H1 (cell line): ENCODE measurements at regions not wholly inside any gene's neighbourhood (a gene's known extent, or its start where the extent isn't known, plus 50 kb on each side); places are given as distances from the start of the nearest gene placed in this dataset.

Experiments used
- ATF3 ChIP-seq: IDR thresholded peaks from 2 replicates; pipeline ENCODE4 v1.6.1; 2011; ENCODE audit warnings: low read depth, mild to moderate bottlenecking, low read length; ENCODE audit not compliant: insufficient read depth
- CEBPB ChIP-seq: IDR thresholded peaks from 2 replicates; pipeline ENCODE4 v1.6.1; 2012; ENCODE audit warnings: low read depth, low read length
- CTCF ChIP-seq, 3 experiments: IDR thresholded peaks; 1 replicate in 2 of 3; 2 replicates in 1 of 3; pipeline versions ENCODE4 v1.5.1 to v1.6.1; 2011; ENCODE audit warnings: low read length in 3 of 3, mild to moderate bottlenecking in 3 of 3, inconsistent platforms in 2 of 3, low read depth in 1 of 3, moderate library complexity in 1 of 3; ENCODE audit not compliant: insufficient read depth in 1 of 3; ENCODE audit errors: control extremely low read depth in 1 of 3
- JUN ChIP-seq: IDR thresholded peaks from 2 replicates; pipeline ENCODE4 v1.6.1; 2011; ENCODE audit warnings: low read depth, mild to moderate bottlenecking, improper control_type of control experiment, low read length
- POLR2A ChIP-seq, 2 experiments: IDR thresholded peaks; 1 replicate in 1 of 2; 2 replicates in 1 of 2; pipeline ENCODE4 v1.6.1; 2011; ENCODE audit warnings: low read depth in 2 of 2, low read length in 2 of 2, mild to moderate bottlenecking in 2 of 2; ENCODE audit errors: control extremely low read depth in 1 of 2
- POU5F1 ChIP-seq: IDR thresholded peaks from 2 replicates; pipeline ENCODE4 v1.6.1; 2011; ENCODE audit warnings: low read depth, mild to moderate bottlenecking, low read length, moderate library complexity
- TBP ChIP-seq: IDR thresholded peaks from 2 replicates; pipeline ENCODE4 v1.6.1; 2011; ENCODE audit warnings: low read depth, low read length, improper control_type of control experiment

GRCh38 chr3:127471142-127471541 is 119.4 kb downstream of the TPRA1 start (continued):
- TF ChIP-seq CTCF (IDR thresholded peaks at IDR 0.05; ENCODE audit: control extremely low read depth in 1 of 3, insufficient read depth in 1 of 3, low read depth in 1 of 3, low read length in 3 of 3) (no peak), POLR2A (IDR thresholded peaks at IDR 0.05; ENCODE audit: control extremely low read depth in 1 of 2, low read depth in 2 of 2, low read length in 2 of 2) (no peak), POU5F1 (no peak), ATF3 (no peak), CEBPB (no peak), TBP (no peak), JUN (no peak)
- TF ChIP-seq, all 59 proteins: peak for 0
